ENCODE measurements at regions not wholly inside any gene's neighbourhood (a gene's known extent, or its start where the extent isn't known, plus 50 kb on each side); places are given as distances from the start of the nearest gene placed in this dataset.

GRCh38 chr1:117770981-117771531 is 158.4 kb downstream of the GDAP2 start:
- TF ChIP-seq, protein P1, sequence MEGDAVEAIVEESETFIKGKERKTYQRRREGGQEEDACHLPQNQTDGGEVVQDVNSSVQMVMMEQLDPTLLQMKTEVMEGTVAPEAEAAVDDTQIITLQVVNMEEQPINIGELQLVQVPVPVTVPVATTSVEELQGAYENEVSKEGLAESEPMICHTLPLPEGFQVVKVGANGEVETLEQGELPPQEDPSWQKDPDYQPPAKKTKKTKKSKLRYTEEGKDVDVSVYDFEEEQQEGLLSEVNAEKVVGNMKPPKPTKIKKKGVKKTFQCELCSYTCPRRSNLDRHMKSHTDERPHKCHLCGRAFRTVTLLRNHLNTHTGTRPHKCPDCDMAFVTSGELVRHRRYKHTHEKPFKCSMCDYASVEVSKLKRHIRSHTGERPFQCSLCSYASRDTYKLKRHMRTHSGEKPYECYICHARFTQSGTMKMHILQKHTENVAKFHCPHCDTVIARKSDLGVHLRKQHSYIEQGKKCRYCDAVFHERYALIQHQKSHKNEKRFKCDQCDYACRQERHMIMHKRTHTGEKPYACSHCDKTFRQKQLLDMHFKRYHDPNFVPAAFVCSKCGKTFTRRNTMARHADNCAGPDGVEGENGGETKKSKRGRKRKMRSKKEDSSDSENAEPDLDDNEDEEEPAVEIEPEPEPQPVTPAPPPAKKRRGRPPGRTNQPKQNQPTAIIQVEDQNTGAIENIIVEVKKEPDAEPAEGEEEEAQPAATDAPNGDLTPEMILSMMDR (IDR thresholded peaks at IDR 0.05): no peak
- no peak for TF ChIP-seq POLR2A (IDR thresholded peaks at IDR 0.05)

All from heart left ventricle (tissue), 13 donors.